Cardiac muscle cell (in vitro differentiated cells and primary cell): ENCODE measurements at regions not wholly inside any gene's neighbourhood (a gene's known extent, or its start where the extent isn't known, plus 50 kb on each side); places are given as distances from the start of the nearest gene placed in this dataset.

Experiments
- DNase-seq, 2 donors: peaks; one replicate each; pipeline versions ENCODE4 v3.0.0 to v3.0.0-alpha.2; 2010 to 2017; ENCODE audit warnings: low read depth in 1 of 2, low spot score in 1 of 2
- H3K27ac ChIP-seq: fragments of 200-600 bp; sonication (generic); 2 replicates; pipeline ENCODE4 v1.5.1; 2016
- H3K27me3 ChIP-seq: fragments of 200-600 bp; sonication (generic); 2 replicates; pipeline ENCODE4 v1.6.0; 2016; ENCODE audit warnings: control low read depth
- H3K36me3 ChIP-seq: fragments of 200-600 bp; sonication (generic); 2 replicates; pipeline ENCODE4 v1.5.1; 2016; ENCODE audit warnings: control low read depth
- H3K4me1 ChIP-seq: fragments of 200-600 bp; sonication (generic); 2 replicates; pipeline ENCODE4 v1.8.1; 2017; ENCODE audit warnings: low read depth, mild to moderate bottlenecking, mixed run types
- H3K4me3 ChIP-seq: fragments of 200-600 bp; sonication (generic); 2 replicates; pipeline ENCODE4 v1.5.1; 2016; ENCODE audit warnings: mild to moderate bottlenecking
- H3K9me3 ChIP-seq: fragments of 200-600 bp; sonication (generic); 2 replicates; pipeline ENCODE4 v1.5.1; 2017; ENCODE audit warnings: low read depth, mild to moderate bottlenecking, control low read depth
- TF ChIP-seq, protein P1 (sequence below): IDR thresholded peaks from 2 replicates; pipeline ENCODE4 v1.5.1; 2012; ENCODE audit warnings: low read depth, mild to moderate bottlenecking, low read length

- DNase-seq = no peak
- H3K9me3 ChIP-seq = no peaks in the 10 kb centered on the region
- no peaks in the 10 kb centered on the region for H3K4me1 ChIP-seq
- H3K4me3 ChIP-seq = no peak overlapping the region
- H3K27ac ChIP-seq = no peak overlapping the region
- H3K36me3 ChIP-seq = no peaks in the 10 kb centered on the region
- TF ChIP-seq, protein P1, sequence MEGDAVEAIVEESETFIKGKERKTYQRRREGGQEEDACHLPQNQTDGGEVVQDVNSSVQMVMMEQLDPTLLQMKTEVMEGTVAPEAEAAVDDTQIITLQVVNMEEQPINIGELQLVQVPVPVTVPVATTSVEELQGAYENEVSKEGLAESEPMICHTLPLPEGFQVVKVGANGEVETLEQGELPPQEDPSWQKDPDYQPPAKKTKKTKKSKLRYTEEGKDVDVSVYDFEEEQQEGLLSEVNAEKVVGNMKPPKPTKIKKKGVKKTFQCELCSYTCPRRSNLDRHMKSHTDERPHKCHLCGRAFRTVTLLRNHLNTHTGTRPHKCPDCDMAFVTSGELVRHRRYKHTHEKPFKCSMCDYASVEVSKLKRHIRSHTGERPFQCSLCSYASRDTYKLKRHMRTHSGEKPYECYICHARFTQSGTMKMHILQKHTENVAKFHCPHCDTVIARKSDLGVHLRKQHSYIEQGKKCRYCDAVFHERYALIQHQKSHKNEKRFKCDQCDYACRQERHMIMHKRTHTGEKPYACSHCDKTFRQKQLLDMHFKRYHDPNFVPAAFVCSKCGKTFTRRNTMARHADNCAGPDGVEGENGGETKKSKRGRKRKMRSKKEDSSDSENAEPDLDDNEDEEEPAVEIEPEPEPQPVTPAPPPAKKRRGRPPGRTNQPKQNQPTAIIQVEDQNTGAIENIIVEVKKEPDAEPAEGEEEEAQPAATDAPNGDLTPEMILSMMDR = no peak
- H3K27me3 ChIP-seq = no peaks in the 10 kb centered on the region
Observed at GRCh38 chr14:101186992-101187815, 283.7 kb upstream of the RTL1 start.

GRCh38 chr14:101187816-101188570 lies 284.5 kb upstream of the RTL1 start:
- no peaks in the 10 kb centered on the region for H3K4me1 ChIP-seq
- H3K27ac ChIP-seq = no peak overlapping the region
- no peak for DNase-seq
- H3K27me3 ChIP-seq = no peaks in the 10 kb centered on the region
- no peak overlapping the region for H3K4me3 ChIP-seq
- H3K36me3 ChIP-seq = no peaks in the 10 kb centered on the region
- H3K9me3 ChIP-seq = no peaks in the 10 kb centered on the region
- TF ChIP-seq, protein P1 = no peak

DNA sequence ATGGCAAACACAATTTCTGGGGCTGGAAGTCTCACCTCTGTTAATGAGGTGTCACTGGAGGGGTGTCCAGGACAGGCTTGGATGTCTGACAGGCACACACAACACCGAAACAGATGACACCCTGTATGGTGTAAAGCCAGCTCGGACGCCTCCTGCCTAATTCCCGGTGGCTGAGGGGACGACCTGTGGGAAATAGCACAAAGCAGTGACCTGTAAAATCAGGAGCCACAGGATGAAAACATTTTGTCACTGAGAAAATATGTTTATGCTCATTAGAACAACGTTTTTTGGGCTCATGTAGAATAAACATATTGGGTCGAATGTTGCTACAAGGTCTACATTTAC lies 285.0 kb upstream of the RTL1 start:
- no peak for DNase-seq
- Histone ChIP-seq H3K4me3 (no peak overlapping the region), H3K36me3 (no peaks in the 10 kb centered on the region), H3K9me3 (no peaks in the 10 kb centered on the region), H3K4me1 (no peaks in the 10 kb centered on the region), H3K27me3 (no peaks in the 10 kb centered on the region), H3K27ac (no peak overlapping the region)
- TF ChIP-seq, protein P1 = no peak

DNA sequence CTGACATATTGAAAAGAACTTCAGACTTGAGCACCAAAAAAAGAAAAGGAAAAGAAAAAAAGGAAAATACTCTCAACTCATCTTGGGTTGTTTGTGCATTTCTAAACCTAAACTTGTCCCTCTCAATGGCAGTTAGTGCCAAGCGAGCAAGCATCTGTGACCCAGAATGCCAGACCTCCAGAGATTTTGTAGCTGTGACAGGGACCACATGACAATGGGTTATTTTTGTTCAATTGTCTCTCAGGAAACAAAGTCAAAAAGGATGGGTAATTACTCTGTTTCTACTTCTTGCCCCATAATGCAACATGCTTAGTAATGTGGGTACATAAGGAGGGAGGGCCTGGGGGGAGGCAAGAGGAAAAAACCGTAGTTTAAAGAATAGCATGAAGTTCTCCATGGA lies 285.7 kb upstream of the RTL1 start:
- H3K9me3 ChIP-seq = no peaks in the 10 kb centered on the region
- TF ChIP-seq, protein P1 = no peak
- H3K4me1 ChIP-seq = no peaks in the 10 kb centered on the region
- DNase-seq = no peak
- no peak overlapping the region for H3K4me3 ChIP-seq
- no peaks in the 10 kb centered on the region for H3K36me3 ChIP-seq
- no peaks in the 10 kb centered on the region for H3K27me3 ChIP-seq
- no peak overlapping the region for H3K27ac ChIP-seq

DNA sequence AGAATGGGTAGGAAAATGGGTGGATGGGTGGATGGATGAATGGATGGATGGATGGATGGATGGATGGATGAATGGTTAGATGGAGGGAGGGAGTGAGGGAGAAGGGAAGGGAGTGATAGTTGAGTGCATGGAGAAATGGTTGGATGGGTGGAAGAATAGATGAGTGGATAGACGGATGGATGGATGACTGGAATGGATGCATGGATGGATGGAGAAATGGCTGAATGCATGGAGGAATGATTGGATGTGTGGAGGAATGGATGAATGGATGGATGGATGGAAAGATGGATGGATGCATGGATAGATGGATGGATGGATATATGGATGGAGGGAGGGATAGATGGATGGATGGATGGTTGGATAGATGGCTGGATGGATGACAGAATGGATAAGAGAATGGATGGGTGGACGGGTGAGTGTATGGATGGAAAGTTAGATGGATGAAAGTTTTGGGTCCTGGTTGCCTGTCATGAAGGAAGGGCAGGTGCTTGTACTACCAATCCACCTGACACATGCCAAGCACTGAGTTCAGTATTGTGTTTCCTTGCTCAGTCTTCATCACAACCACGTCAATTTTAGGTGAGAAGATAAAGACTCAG lies 286.5 kb upstream of the RTL1 start:
- Histone ChIP-seq H3K36me3 (no peaks in the 10 kb centered on the region), H3K27ac (no peak overlapping the region), H3K9me3 (no peaks in the 10 kb centered on the region), H3K27me3 (no peaks in the 10 kb centered on the region), H3K4me1 (no peaks in the 10 kb centered on the region), H3K4me3 (no peak overlapping the region)
- DNase-seq = no peak
- TF ChIP-seq, protein P1 = no peak
